ENCODE measurements at regions not wholly inside any gene's neighbourhood (a gene's known extent, or its start where the extent isn't known, plus 50 kb on each side); places are given as distances from the start of the nearest gene placed in this dataset.

GRCh38 chr4:117481742-117482141 lies 396.4 kb upstream of the TRAM1L1 start:
- Mint-ChIP-seq H3K27ac (no peak overlapping the region), H3K36me3 (ENCODE audit: insufficient read depth) (no peaks in the 10 kb centered on the region), H3K9me3 (ENCODE audit: low read depth) (no peaks in the 10 kb centered on the region), H3K4me3 (ENCODE audit: low read depth) (no peak overlapping the region), H3K27me3 (no peaks in the 10 kb centered on the region), H3K4me1 (ENCODE audit: low read depth) (no peaks in the 10 kb centered on the region)
- no peak for TF ChIP-seq CTCF (IDR thresholded peaks at IDR 0.05; ENCODE audit: unreplicated experiment)
- no peak for DNase-seq (ENCODE audit: low spot score, unreplicated experiment)

GRCh38 chr4:117488692-117489091 lies 403.3 kb upstream of the TRAM1L1 start:
- no peaks in the 10 kb centered on the region for H3K36me3 Mint-ChIP-seq (ENCODE audit: insufficient read depth)
- H3K27me3 Mint-ChIP-seq, result no peaks in the 10 kb centered on the region
- H3K4me1 Mint-ChIP-seq (ENCODE audit: low read depth), result peaks cover 4% of the 10 kb centered on the region
- no peak for DNase-seq (ENCODE audit: low spot score, unreplicated experiment)
- H3K27ac Mint-ChIP-seq, result no peak overlapping the region
- no peak overlapping the region for H3K4me3 Mint-ChIP-seq (ENCODE audit: low read depth)
- H3K9me3 Mint-ChIP-seq (ENCODE audit: low read depth), result no peaks in the 10 kb centered on the region
- no peak for TF ChIP-seq CTCF (IDR thresholded peaks at IDR 0.05; ENCODE audit: unreplicated experiment)

- H3K4me1 Mint-ChIP-seq (ENCODE audit: low read depth), result peaks cover 4% of the 10 kb centered on the region
- TF ChIP-seq CTCF (IDR thresholded peaks at IDR 0.05; ENCODE audit: unreplicated experiment), result no peak
- H3K27me3 Mint-ChIP-seq, result no peaks in the 10 kb centered on the region
These were observed 403.7 kb upstream of the TRAM1L1 start for GRCh38 chr4:117489107-117489506.

GRCh38 chr4:117491516-117491915 lies 406.1 kb upstream of the TRAM1L1 start:
- no peak for TF ChIP-seq CTCF (IDR thresholded peaks at IDR 0.05; ENCODE audit: unreplicated experiment)
- no peaks in the 10 kb centered on the region for H3K27me3 Mint-ChIP-seq
- no peak overlapping the region for H3K27ac Mint-ChIP-seq
- no peaks in the 10 kb centered on the region for H3K9me3 Mint-ChIP-seq (ENCODE audit: low read depth)
- DNase-seq (ENCODE audit: low spot score, unreplicated experiment), result no peak
- peaks cover 4% of the 10 kb centered on the region for H3K4me1 Mint-ChIP-seq (ENCODE audit: low read depth)
- H3K36me3 Mint-ChIP-seq (ENCODE audit: insufficient read depth), result no peaks in the 10 kb centered on the region
- no peak overlapping the region for H3K4me3 Mint-ChIP-seq (ENCODE audit: low read depth)

More at GRCh38 chr4:117489107-117489506, 403.7 kb upstream of the TRAM1L1 start:
- DNase-seq (ENCODE audit: low spot score, unreplicated experiment), result no peak
- no peaks in the 10 kb centered on the region for H3K36me3 Mint-ChIP-seq (ENCODE audit: insufficient read depth)
- no peaks in the 10 kb centered on the region for H3K9me3 Mint-ChIP-seq (ENCODE audit: low read depth)
- no peak overlapping the region for H3K4me3 Mint-ChIP-seq (ENCODE audit: low read depth)
- no peak overlapping the region for H3K27ac Mint-ChIP-seq

- no peak for TF ChIP-seq CTCF (IDR thresholded peaks at IDR 0.05; ENCODE audit: unreplicated experiment)
- Mint-ChIP-seq H3K9me3 (ENCODE audit: low read depth) (no peaks in the 10 kb centered on the region), H3K4me1 (ENCODE audit: low read depth) (peaks cover 8% of the 10 kb centered on the region), H3K27me3 (no peaks in the 10 kb centered on the region), H3K4me3 (ENCODE audit: low read depth) (no peak overlapping the region), H3K27ac (no peak overlapping the region), H3K36me3 (ENCODE audit: insufficient read depth) (no peaks in the 10 kb centered on the region)
- DNase-seq (ENCODE audit: low spot score, unreplicated experiment), result no peak
These were observed 410.4 kb upstream of the TRAM1L1 start for GRCh38 chr4:117495802-117496201.
